ENCODE measurements at regions not wholly inside any gene's neighbourhood (a gene's known extent, or its start where the extent isn't known, plus 50 kb on each side); places are given as distances from the start of the nearest gene placed in this dataset.

GRCh38 chr2:11031876-11032275 is 120.1 kb downstream of the KCNF1 start:
- DNase-seq (ENCODE audit: low read depth in 2 of 2), result no peak
- TF ChIP-seq CTCF (IDR thresholded peaks at IDR 0.05; ENCODE audit: low read depth, low read length), result no peak
- H3K4me3 ChIP-seq (replicated peaks in 1 of 2; ENCODE audit: low read depth in 2 of 2, low read length in 2 of 2), result no peak overlapping the region

GRCh38 chr2:11032396-11032795 is 120.7 kb downstream of the KCNF1 start:
- no peak overlapping the region for H3K4me3 ChIP-seq (replicated peaks in 1 of 2; ENCODE audit: low read depth in 2 of 2, low read length in 2 of 2)
- no peak for TF ChIP-seq CTCF (IDR thresholded peaks at IDR 0.05; ENCODE audit: low read depth, low read length)
- DNase-seq (ENCODE audit: low read depth in 2 of 2), result no peak

GRCh38 chr2:11033114-11033513 is 121.4 kb downstream of the KCNF1 start:
- DNase-seq (ENCODE audit: low read depth in 2 of 2), result no peak
- no peak for TF ChIP-seq CTCF (IDR thresholded peaks at IDR 0.05; ENCODE audit: low read depth, low read length)
- H3K4me3 ChIP-seq (replicated peaks in 1 of 2; ENCODE audit: low read depth in 2 of 2, low read length in 2 of 2), result no peak overlapping the region

- no peak for DNase-seq (ENCODE audit: low read depth in 2 of 2)
- TF ChIP-seq CTCF (IDR thresholded peaks at IDR 0.05; ENCODE audit: low read depth, low read length), result no peak
- H3K4me3 ChIP-seq (replicated peaks in 1 of 2; ENCODE audit: low read depth in 2 of 2, low read length in 2 of 2), result no peak overlapping the region
These were observed 116.6 kb upstream of the SLC66A3 start for GRCh38 chr2:11038641-11039040.

GRCh38 chr2:11040992-11041391 is 114.3 kb upstream of the SLC66A3 start:
- H3K4me3 ChIP-seq (replicated peaks in 1 of 2; ENCODE audit: low read depth in 2 of 2, low read length in 2 of 2), result no peak overlapping the region
- no peak for TF ChIP-seq CTCF (IDR thresholded peaks at IDR 0.05; ENCODE audit: low read depth, low read length)
- no peak for DNase-seq (ENCODE audit: low read depth in 2 of 2)

GRCh38 chr2:11042841-11043240 is 112.4 kb upstream of the SLC66A3 start:
- H3K4me3 ChIP-seq (replicated peaks in 1 of 2; ENCODE audit: low read depth in 2 of 2, low read length in 2 of 2), result no peak overlapping the region
- DNase-seq (ENCODE audit: low read depth in 2 of 2), result no peak
- no peak for TF ChIP-seq CTCF (IDR thresholded peaks at IDR 0.05; ENCODE audit: low read depth, low read length)

GRCh38 chr2:11043245-11043644 is 112.0 kb upstream of the SLC66A3 start:
- H3K4me3 ChIP-seq (replicated peaks in 1 of 2; ENCODE audit: low read depth in 2 of 2, low read length in 2 of 2), result no peak overlapping the region
- no peak for TF ChIP-seq CTCF (IDR thresholded peaks at IDR 0.05; ENCODE audit: low read depth, low read length)
- no peak for DNase-seq (ENCODE audit: low read depth in 2 of 2)

Measured in cardiac fibroblast (primary cell).